ENCODE measurements at regions not wholly inside any gene's neighbourhood (a gene's known extent, or its start where the extent isn't known, plus 50 kb on each side); places are given as distances from the start of the nearest gene placed in this dataset.

DNA sequence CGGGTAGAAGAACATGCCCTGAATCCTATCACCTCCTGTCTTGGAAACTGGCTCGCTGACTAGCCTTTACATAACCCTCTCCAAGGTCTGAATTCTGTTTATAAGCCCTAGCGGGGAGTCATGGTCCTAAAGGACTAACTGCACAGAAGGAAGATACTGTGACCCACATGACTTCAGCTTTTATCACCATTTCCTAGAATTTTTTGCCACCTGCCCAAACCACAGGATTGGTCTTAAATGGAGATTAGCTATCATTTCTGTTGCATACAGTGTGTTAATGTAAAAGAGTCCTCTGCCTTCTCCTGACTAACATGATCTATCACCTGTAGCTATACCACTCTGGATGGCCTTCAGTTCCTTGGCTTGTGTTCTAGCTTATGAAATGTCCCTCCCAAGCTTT is 319.2 kb downstream of the DUSP6 start:
- H3K4me3 Mint-ChIP-seq = no peak overlapping the region
- no peaks in the 10 kb centered on the region for H3K27me3 Mint-ChIP-seq
- peaks cover 43% of the 10 kb centered on the region for H3K36me3 Mint-ChIP-seq
- ATAC-seq (no peak), DNase-seq (no peak)
- H3K9me3 Mint-ChIP-seq (ENCODE audit: low read depth) = no peaks in the 10 kb centered on the region
- peaks cover 45% of the 10 kb centered on the region for H3K4me1 Mint-ChIP-seq
- H3K27ac Mint-ChIP-seq = no peak overlapping the region
- CTCF ChIA-PET = interaction anchor here (0.9 to 1.0 kb wide), 2 partner anchors 10 to 13 kb away, joined by 3 to 4 read pairs; no protein-coding TSS in a partner anchor

DNA sequence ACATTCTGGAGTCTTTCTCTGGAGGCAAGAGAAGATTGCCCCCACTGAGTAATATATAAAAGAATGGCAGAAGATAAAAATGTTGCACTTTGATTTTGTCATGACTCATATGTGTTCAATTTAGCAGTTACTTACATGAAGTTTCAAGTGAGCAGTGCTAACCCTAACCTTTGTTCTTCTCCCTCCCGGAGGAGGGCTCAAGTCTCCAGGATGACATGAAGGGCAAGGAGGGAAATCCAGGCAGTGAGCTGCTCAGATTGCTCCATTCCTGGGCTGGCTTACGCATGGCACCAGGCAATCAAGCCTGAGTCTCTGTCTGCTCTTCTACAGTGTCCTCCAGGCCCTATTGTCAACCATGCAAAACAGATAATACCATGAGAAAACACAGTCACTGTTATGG is 322.3 kb downstream of the DUSP6 start:
- no peak overlapping the region for H3K27ac Mint-ChIP-seq
- CTCF ChIA-PET = interaction anchor here (1.1 to 1.7 kb wide), 4 partner anchors 13 to 497 kb away, joined by 3 to 5 read pairs (median 4); no protein-coding TSS in a partner anchor
- H3K4me1 Mint-ChIP-seq = peaks cover 29% of the 10 kb centered on the region
- no peak for ATAC-seq
- no peak for DNase-seq
- peaks cover 32% of the 10 kb centered on the region for H3K36me3 Mint-ChIP-seq
- H3K9me3 Mint-ChIP-seq (ENCODE audit: low read depth) = no peaks in the 10 kb centered on the region
- no peaks in the 10 kb centered on the region for H3K27me3 Mint-ChIP-seq
- no peak overlapping the region for H3K4me3 Mint-ChIP-seq

DNA sequence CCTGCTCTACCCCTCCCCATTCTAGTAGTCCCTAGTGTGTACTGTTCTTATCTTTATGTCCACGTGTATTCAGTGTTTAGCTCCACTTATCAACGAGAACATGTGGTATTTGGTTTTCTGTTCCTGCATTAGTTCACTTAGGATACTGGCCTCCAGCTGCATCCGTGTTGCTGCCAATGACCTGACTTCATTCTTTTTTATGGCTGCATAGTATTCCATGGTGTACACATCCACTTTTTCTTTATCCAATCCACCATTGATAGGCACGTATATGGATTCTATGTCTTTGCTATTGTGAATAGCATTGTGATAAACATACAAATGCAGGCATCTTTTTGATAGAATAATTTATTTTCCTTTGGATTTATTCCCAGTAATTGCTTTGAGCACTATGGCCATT is 327.7 kb downstream of the DUSP6 start:
- CTCF ChIA-PET = interaction anchor here (0.7 to 2.7 kb wide), 3 partner anchors 15 to 500 kb away, joined by 3 to 19 read pairs (median 3); partner anchors contain the start of gene GALNT4
- ATAC-seq (no peak), DNase-seq (no peak)
- H3K36me3 Mint-ChIP-seq = peaks cover 26% of the 10 kb centered on the region
- H3K27ac Mint-ChIP-seq = no peak overlapping the region
- no peaks in the 10 kb centered on the region for H3K27me3 Mint-ChIP-seq
- peaks cover 12% of the 10 kb centered on the region for H3K4me1 Mint-ChIP-seq
- no peaks in the 10 kb centered on the region for H3K9me3 Mint-ChIP-seq (ENCODE audit: low read depth)
- no peak overlapping the region for H3K4me3 Mint-ChIP-seq

DNA sequence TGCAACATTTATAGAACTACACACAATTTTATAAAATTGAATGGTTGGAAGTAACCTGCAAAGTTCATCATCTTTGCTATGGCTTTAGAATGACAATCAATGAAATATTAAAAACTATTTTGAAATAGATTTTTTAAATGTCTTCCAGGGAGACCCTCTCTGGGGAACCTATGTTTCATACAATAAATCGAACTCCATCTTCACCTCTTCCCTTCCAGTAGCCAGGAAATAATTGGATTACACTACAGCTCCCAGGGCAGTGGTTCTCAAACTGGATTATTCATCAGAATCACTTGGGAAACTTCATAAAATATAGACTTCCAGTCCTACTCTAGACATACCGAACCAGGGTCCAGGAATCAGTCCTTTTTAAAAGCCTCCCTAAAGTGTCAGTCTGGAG is 328.4 kb downstream of the DUSP6 start:
- H3K27ac Mint-ChIP-seq = no peak overlapping the region
- H3K9me3 Mint-ChIP-seq (ENCODE audit: low read depth) = no peaks in the 10 kb centered on the region
- ATAC-seq (no peak), DNase-seq (no peak)
- no peaks in the 10 kb centered on the region for H3K27me3 Mint-ChIP-seq
- H3K4me1 Mint-ChIP-seq = peaks cover 13% of the 10 kb centered on the region
- CTCF ChIA-PET = interaction anchor here (0.7 to 2.7 kb wide), 6 partner anchors 9 to 503 kb away, joined by 3 to 19 read pairs (median 3); partner anchors contain the start of gene GALNT4
- peaks cover 25% of the 10 kb centered on the region for H3K36me3 Mint-ChIP-seq
- no peak overlapping the region for H3K4me3 Mint-ChIP-seq

DNA sequence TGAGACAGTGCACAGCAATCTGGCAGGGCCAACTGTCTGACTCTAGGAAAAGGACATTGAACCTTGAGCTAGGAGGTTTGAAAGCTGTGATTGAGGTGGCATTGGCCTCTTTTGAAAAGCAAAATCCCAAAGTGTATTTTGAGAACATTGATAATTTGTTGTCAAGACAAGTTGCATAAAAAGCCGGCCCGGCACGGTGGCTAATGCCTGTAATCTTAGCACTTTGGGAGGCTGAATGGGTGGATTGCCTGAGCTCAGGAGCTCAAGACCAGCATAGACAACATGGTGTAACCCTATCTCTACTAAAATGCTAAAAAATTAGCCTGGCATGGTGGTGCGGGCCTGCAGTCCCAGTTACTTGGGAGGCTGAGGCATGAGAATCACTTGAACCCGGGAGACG is 331.6 kb downstream of the DUSP6 start:
- DNase-seq (no peak), ATAC-seq (no peak)
- H3K27ac Mint-ChIP-seq = no peak overlapping the region
- no peaks in the 10 kb centered on the region for H3K27me3 Mint-ChIP-seq
- peaks cover 22% of the 10 kb centered on the region for H3K36me3 Mint-ChIP-seq
- H3K4me1 Mint-ChIP-seq = peaks cover 33% of the 10 kb centered on the region
- no peaks in the 10 kb centered on the region for H3K9me3 Mint-ChIP-seq (ENCODE audit: low read depth)
- CTCF ChIA-PET = interaction anchor here (1.2 to 6.2 kb wide), 8 partner anchors 11 to 507 kb away, joined by 3 to 153 read pairs (median 11); partner anchors contain the start of genes DUSP6, GALNT4 and POC1B
- no peak overlapping the region for H3K4me3 Mint-ChIP-seq

DNA sequence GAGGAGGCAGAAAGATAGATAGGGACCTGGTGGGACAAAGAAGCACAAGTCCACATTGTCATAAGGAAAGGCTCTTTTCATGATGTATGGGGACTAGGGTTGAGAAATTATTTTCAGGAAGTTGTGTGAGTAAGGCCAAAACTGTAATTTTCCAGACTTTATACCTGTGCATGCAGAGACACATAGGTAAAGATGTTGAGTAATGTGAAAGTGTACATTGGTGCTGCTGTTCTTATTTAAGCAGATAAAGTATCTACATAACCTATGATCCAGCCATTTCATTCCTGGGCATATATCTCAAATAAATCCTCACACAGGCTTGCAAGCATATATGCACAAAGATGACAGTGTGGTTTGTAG is 332.2 kb downstream of the DUSP6 start:
- peak; percentile 5 for ATAC-seq
- no peaks in the 10 kb centered on the region for H3K9me3 Mint-ChIP-seq (ENCODE audit: low read depth)
- CTCF ChIA-PET = interaction anchor here (1.0 to 6.2 kb wide), 16 partner anchors 9 to 552 kb away, joined by 3 to 153 read pairs (median 6); partner anchors contain the start of genes DUSP6, GALNT4 and POC1B

DNA sequence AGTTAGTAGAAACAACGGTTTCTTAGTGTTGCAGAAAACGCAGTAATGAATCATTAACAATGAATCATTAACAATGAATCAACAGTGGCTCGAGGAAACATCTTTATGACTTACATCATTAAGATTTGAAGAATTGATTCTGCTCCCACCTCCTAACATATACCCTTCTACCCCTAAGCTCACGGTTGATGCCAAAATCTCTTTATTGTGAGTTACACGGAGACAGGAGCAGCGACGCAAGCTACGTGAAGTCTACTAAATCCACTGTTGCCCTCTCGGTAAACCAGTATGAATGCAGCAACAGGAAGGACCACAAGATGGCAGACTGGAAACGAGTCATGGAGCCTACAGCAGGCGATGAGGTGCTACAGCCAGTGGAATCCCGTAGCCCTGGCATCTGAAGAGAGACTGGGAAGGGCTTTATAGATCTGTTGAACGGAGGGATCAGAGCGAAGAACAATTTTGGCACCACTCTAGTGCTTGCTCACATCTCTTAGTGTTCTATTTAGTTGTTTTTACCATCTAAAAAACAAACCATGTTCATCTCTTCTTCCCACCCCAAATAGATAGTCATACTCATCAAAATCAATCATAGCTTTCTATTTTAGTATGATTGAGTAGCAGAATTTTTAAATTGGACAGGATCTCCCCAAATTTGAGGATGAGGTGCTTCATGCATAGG is 332.7 kb downstream of the DUSP6 start:
- Mint-ChIP-seq H3K27ac (no peak overlapping the region), H3K4me3 (no peak overlapping the region), H3K9me3 (ENCODE audit: low read depth) (no peaks in the 10 kb centered on the region), H3K4me1 (peaks cover 33% of the 10 kb centered on the region), H3K36me3 (peaks cover 19% of the 10 kb centered on the region), H3K27me3 (no peaks in the 10 kb centered on the region)
- peak; percentile 96 for ATAC-seq
- DNase-seq = peak; percentile 90
- CTCF ChIA-PET = interaction anchor here (0.7 to 6.2 kb wide), 28 partner anchors 9 to 552 kb away, joined by 3 to 153 read pairs (median 4); partner anchors contain the start of genes DUSP6, GALNT4 and POC1B

More for the DNA sequence above, 332.2 kb downstream of the DUSP6 start:
- Mint-ChIP-seq H3K4me1 (peaks cover 33% of the 10 kb centered on the region), H3K27ac (no peak overlapping the region), H3K36me3 (peaks cover 22% of the 10 kb centered on the region), H3K4me3 (no peak overlapping the region), H3K27me3 (no peaks in the 10 kb centered on the region)
- DNase-seq = no peak

DNA sequence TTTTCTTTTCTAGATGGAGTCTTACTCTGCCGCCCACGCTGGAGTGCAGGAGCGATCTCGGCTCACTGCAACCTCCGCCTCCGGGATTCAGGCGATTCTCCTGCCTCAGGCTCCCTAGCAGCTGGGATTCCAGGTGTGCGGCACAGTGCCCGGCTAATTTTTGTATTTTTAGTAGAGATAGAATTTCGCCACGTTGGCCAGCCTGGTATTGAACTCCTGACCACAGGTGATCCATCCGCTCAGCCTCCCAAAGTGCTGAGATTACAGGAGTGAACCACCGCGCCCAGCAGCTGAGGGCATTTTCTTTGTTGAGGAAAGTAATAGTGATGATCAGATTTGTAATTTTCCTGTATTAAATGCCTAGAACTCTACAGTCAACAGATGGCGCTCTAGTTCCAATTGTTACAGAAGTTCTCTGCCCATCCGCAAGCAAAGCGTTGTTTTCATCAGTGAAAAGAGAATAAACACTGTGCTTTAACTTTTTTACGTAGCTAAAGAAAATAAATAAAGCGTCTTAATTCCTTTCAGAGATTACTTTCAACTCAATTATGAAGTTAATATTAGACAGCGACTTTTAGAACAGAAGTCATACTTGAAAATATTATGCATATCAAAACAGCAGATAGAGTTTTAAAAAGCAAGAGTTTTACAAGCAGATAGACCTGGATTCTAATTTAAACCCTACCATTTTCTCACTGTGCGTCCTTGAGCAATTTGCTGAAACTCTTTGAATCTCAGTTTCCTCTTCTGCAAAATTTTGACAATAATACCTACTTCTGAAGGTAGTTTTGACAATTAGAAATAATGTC is 335.1 kb downstream of the DUSP6 start:
- H3K27ac Mint-ChIP-seq = peak overlapping the region; percentile 79
- peak; percentile 60 for ATAC-seq
- peaks cover 24% of the 10 kb centered on the region for H3K4me1 Mint-ChIP-seq
- CTCF ChIA-PET = interaction anchor here (0.7 to 6.2 kb wide), 31 partner anchors 9 to 526 kb away, joined by 3 to 153 read pairs (median 5); partner anchors contain the start of genes DUSP6, GALNT4 and POC1B
- H3K4me3 Mint-ChIP-seq = peak overlapping the region; percentile 61
- no peaks in the 10 kb centered on the region for H3K27me3 Mint-ChIP-seq
- peak; percentile 50 for DNase-seq
- H3K9me3 Mint-ChIP-seq (ENCODE audit: low read depth) = no peaks in the 10 kb centered on the region
- H3K36me3 Mint-ChIP-seq = peaks cover 5% of the 10 kb centered on the region

DNA sequence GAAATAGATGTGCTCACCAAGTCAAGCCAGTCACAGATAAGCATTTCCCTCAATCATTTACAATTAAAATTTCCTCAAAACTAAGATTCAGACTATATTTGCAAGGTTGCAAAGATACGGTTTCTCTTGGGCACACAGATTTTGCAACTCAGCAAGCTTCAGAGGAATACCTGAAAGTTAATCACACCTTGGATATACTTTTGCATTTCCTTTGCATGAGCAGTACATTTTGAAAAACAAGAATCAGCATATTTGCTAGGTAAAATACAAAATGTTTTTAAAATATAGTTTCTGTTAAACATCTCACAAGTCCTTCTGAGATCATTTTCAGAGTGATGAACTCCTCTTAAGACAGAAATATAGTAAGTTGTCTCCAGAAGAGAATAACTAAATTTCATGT is 336.9 kb downstream of the DUSP6 start:
- DNase-seq (no peak), ATAC-seq (no peak)
- H3K4me1 Mint-ChIP-seq = peaks cover 21% of the 10 kb centered on the region
- H3K27ac Mint-ChIP-seq = no peak overlapping the region
- H3K9me3 Mint-ChIP-seq (ENCODE audit: low read depth) = no peaks in the 10 kb centered on the region
- CTCF ChIA-PET = interaction anchor here (0.6 to 1.3 kb wide), 3 partner anchors 24 to 446 kb away, joined by 3 read pairs; no protein-coding TSS in a partner anchor
- H3K36me3 Mint-ChIP-seq = peaks cover 1% of the 10 kb centered on the region
- no peak overlapping the region for H3K4me3 Mint-ChIP-seq
- H3K27me3 Mint-ChIP-seq = no peaks in the 10 kb centered on the region

DNA sequence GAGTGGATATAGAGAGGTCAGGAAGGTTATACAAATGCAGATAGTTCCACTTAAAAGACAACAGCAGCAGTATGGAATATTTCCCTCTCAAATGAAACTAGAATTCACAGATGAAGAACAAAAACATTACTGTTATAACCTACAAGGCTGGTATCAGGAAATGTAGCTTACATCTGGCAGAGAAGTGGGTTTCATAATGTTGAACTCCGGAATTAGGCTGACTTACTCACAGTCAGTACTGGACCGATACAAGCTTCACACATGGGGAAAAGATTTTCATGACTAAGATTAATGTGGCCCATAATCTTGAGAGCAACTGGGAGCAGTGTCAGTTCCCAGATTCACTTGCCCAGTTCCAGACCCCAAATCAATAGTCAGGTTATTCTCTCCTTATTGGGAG is 353.9 kb downstream of the DUSP6 start:
- H3K36me3 Mint-ChIP-seq = no peaks in the 10 kb centered on the region
- no peaks in the 10 kb centered on the region for H3K4me1 Mint-ChIP-seq
- H3K4me3 Mint-ChIP-seq = no peak overlapping the region
- CTCF ChIA-PET = interaction anchor here (0.6 kb wide), 1 partner anchor 797 kb away, joined by 3 read pairs; no protein-coding TSS in a partner anchor
- no peak overlapping the region for H3K27ac Mint-ChIP-seq
- no peak for DNase-seq
- H3K9me3 Mint-ChIP-seq (ENCODE audit: low read depth) = no peaks in the 10 kb centered on the region
- H3K27me3 Mint-ChIP-seq = peaks cover 23% of the 10 kb centered on the region
- ATAC-seq = no peak

DNA sequence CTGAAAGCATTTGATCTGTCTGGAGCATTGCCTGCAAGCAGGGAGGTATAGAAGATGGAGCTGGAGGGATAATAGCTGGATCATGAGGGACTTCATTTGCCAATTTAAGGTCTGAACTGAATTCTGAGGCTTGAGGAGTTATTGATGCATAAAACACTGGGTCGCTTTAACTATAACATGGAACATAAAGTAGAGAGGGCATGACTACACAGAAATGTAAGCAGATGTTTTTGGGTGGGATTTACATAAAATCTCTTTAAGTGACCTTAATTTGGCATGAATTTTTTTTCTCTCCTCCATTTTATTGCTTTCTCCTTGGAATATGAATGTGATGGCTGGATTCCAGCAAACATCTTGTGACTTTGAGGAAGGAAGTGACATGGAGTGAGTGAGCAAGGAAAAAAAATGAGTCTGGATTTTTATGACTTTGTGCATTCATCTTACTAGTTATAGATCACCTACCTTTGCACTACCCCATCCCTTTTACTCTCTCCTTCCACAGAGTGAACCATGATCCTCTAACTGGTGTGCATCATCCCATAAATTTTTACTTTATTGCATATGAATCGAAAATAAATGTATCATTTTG is 356.0 kb downstream of the DUSP6 start:
- Mint-ChIP-seq H3K9me3 (ENCODE audit: low read depth) (no peaks in the 10 kb centered on the region), H3K36me3 (no peaks in the 10 kb centered on the region), H3K27ac (no peak overlapping the region), H3K27me3 (peaks cover 23% of the 10 kb centered on the region), H3K4me3 (no peak overlapping the region), H3K4me1 (no peaks in the 10 kb centered on the region)
- ATAC-seq (no peak), DNase-seq (no peak)
- CTCF ChIA-PET = no interaction called here

DNA sequence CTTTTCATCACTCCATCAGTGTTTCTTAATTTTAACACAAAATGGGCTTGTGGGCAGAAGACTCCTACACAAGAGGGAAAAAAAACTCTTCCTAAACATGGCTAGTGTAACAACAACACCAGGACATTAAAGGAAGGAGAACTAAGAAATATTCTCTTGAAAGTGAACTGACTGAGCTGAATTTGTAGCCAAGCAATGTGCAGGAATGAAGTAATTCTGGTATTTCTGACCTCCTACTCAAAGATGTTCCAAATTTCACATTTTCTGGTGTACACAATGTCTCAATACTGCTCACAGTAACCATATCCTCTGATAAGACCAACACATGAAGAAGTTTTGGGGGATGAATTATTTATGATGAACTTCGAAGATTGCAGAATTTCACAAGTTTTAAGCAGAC is 357.3 kb downstream of the DUSP6 start:
- ATAC-seq (no peak), DNase-seq (no peak)
- Mint-ChIP-seq H3K4me3 (no peak overlapping the region), H3K36me3 (no peaks in the 10 kb centered on the region), H3K27me3 (peaks cover 26% of the 10 kb centered on the region), H3K27ac (no peak overlapping the region), H3K4me1 (no peaks in the 10 kb centered on the region), H3K9me3 (ENCODE audit: low read depth) (no peaks in the 10 kb centered on the region)
- CTCF ChIA-PET = no interaction called here

DNA sequence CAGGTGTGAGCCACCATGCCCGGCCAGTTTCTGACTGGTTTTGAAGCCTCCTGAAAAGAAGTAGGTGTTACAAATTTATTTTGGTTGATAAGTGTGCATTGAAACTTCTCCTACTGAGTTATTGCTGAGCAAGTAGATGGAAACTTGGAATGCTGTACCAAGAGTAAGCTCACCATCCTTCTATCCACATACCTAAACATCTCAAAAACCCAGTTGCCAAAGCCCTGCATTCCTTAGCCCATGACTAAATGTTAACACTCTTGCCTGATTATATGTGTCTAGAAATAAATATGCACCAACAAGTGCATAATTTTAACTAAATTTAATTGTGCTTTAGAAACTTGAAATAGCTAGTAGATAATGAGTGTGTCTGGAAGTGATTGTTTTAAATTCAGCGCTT is 357.8 kb downstream of the DUSP6 start:
- CTCF ChIA-PET = no interaction called here
- no peak for DNase-seq
- H3K4me3 Mint-ChIP-seq = no peak overlapping the region
- H3K9me3 Mint-ChIP-seq (ENCODE audit: low read depth) = no peaks in the 10 kb centered on the region
- H3K36me3 Mint-ChIP-seq = no peaks in the 10 kb centered on the region
- H3K4me1 Mint-ChIP-seq = no peaks in the 10 kb centered on the region
- ATAC-seq = no peak
- H3K27ac Mint-ChIP-seq = no peak overlapping the region
- H3K27me3 Mint-ChIP-seq = peaks cover 26% of the 10 kb centered on the region

Measured in activated CD8-positive, alpha-beta memory T cell treated with anti-CD3 and anti-CD28 coated beads, Interleukin-2, amount 10 ng/mL, durations not matched to agents 7 days and 5 days (primary cell).